Fibroblast of pulmonary artery (primary cell): ENCODE measurements at regions not wholly inside any gene's neighbourhood (a gene's known extent, or its start where the extent isn't known, plus 50 kb on each side); places are given as distances from the start of the nearest gene placed in this dataset.
"Not testable (repeated sequence)": the region's sequence is repeated elsewhere in the genome, so short reads cannot be mapped to it uniquely, and the experiment has no call there.

Source experiments
- DNase-seq: peaks from one replicate; pipeline ENCODE4 v3.0.0-alpha.2; 2010; ENCODE audit warnings: low read depth
- H3K4me3 ChIP-seq: replicated peaks from 2 replicates; pipeline ENCODE4 v1.5.1; 2011; ENCODE audit warnings: low read depth, mild to moderate bottlenecking, control low read depth, low read length, moderate library complexity
- CTCF ChIP-seq: IDR thresholded peaks from 2 replicates; pipeline ENCODE4 v1.5.1; 2011; ENCODE audit warnings: mild to moderate bottlenecking, control low read depth, low read length, inconsistent platforms; ENCODE audit errors: missing control alignments

- no peak overlapping the region for H3K4me3 ChIP-seq
- no peak for TF ChIP-seq CTCF
- peak; percentile 10 for DNase-seq
Observed at GRCh38 chr1:68725001-68725752, 228.3 kb upstream of the DEPDC1 start.

- DNase-seq, H3K4me3 ChIP-seq: not testable (repeated sequence)
Observed at GRCh38 chr1:68739486-68739885, 242.6 kb upstream of the DEPDC1 start.

GRCh38 chr1:68745011-68745410, 248.1 kb upstream of the DEPDC1 start:
- no peak overlapping the region for H3K4me3 ChIP-seq
- no peak for DNase-seq
- TF ChIP-seq CTCF, result no peak

GRCh38 chr1:68745451-68745850, 248.6 kb upstream of the DEPDC1 start:
- no peak for DNase-seq
- no peak for TF ChIP-seq CTCF
- no peak overlapping the region for H3K4me3 ChIP-seq

- no peak for TF ChIP-seq CTCF
- no peak for DNase-seq
- no peak overlapping the region for H3K4me3 ChIP-seq
Observed at GRCh38 chr1:68746378-68746777, 249.5 kb upstream of the DEPDC1 start.

- TF ChIP-seq CTCF, result no peak
- no peak for DNase-seq
- no peak overlapping the region for H3K4me3 ChIP-seq
Observed at GRCh38 chr1:68751723-68752122, 254.8 kb upstream of the DEPDC1 start.

GRCh38 chr1:68758666-68759209, 261.9 kb upstream of the DEPDC1 start:
- no peak for DNase-seq
- no peak for TF ChIP-seq CTCF
- H3K4me3 ChIP-seq, result no peak overlapping the region
